ENCODE measurements at regions not wholly inside any gene's neighbourhood (a gene's known extent, or its start where the extent isn't known, plus 50 kb on each side); places are given as distances from the start of the nearest gene placed in this dataset.

- ChIA-PET CTCF (no interaction called here), POLR2A (no interaction called here)
- H3K4me1 ChIP-seq, result no peaks in the 10 kb centered on the region
- FAIRE-seq (no peak), ATAC-seq (no peak), DNase-seq (ENCODE audit: low read depth in 1 of 2, low spot score in 1 of 2) (no peak)
- TF ChIP-seq FOSL2 (IDR thresholded peaks at IDR 0.05), result no peak
- no peak for TF ChIP-seq FOSL2 (CRISPR knock-in tag; IDR thresholded peaks at IDR 0.05)
- no peak for TF ChIP-seq KDM5A (IDR thresholded peaks at IDR 0.05)
- no peak for TF ChIP-seq BHLHE40 (IDR thresholded peaks at IDR 0.05; ENCODE audit: low read depth, low read length)
- TF ChIP-seq CEBPB (IDR thresholded peaks at IDR 0.05), result no peak
- H3K9me3 ChIP-seq, result no peaks in the 10 kb centered on the region
- no peak overlapping the region for H3K27ac ChIP-seq
- no peak overlapping the region for H3K4me2 ChIP-seq
- H3K4me3 ChIP-seq, result no peak overlapping the region
Measured at GRCh38 chr12:24446287-24446686, 496.8 kb upstream of the SOX5 start.

- TF ChIP-seq POLR2AphosphoS2 (conservative IDR thresholded peaks at IDR 0.05; ENCODE audit: low read length), result no peak
- no peak for TF ChIP-seq MAFK (IDR thresholded peaks at IDR 0.05; ENCODE audit: partially characterized antibody)
- TF ChIP-seq KDM5A (IDR thresholded peaks at IDR 0.05), result no peak
- no peak for TF ChIP-seq FOSB (CRISPR knock-in tag; IDR thresholded peaks at IDR 0.05)
- TF ChIP-seq CEBPB (IDR thresholded peaks at IDR 0.05), result no peak
- no peak for TF ChIP-seq TP53 (CRISPR knock-in tag; IDR thresholded peaks at IDR 0.05)
- TF ChIP-seq NFE2L2 (conservative IDR thresholded peaks at IDR 0.05; ENCODE audit: low read length), result no peak
- TF ChIP-seq CBX2 (IDR thresholded peaks at IDR 0.05; ENCODE audit: borderline replicate concordance, low read depth), result no peak
- TF ChIP-seq HOXB13 (CRISPR knock-in tag; IDR thresholded peaks at IDR 0.05; ENCODE audit: low read depth), result no peak
- TF ChIP-seq HES2 (IDR thresholded peaks at IDR 0.05), result no peak
- TF ChIP-seq TFCP2L1 (CRISPR knock-in tag; IDR thresholded peaks at IDR 0.05), result no peak
- TF ChIP-seq RFX5 (IDR thresholded peaks at IDR 0.05), result no peak
- TF ChIP-seq FOSL2 (IDR thresholded peaks at IDR 0.05), result no peak
- no peak for TF ChIP-seq FOSL2 (CRISPR knock-in tag; IDR thresholded peaks at IDR 0.05)
- TF ChIP-seq BCL3 (IDR thresholded peaks at IDR 0.05), result no peak
- TF ChIP-seq MAZ (IDR thresholded peaks at IDR 0.05; ENCODE audit: borderline replicate concordance, low read depth, low read length), result no peak
- TF ChIP-seq GATA3 (IDR thresholded peaks at IDR 0.05; ENCODE audit: borderline replicate concordance), result no peak
- TF ChIP-seq EP300 (IDR thresholded peaks at IDR 0.05), result no peak
- TF ChIP-seq CHD2 (IDR thresholded peaks at IDR 0.05; ENCODE audit: low read length, partially characterized antibody), result no peak
- no peak for TF ChIP-seq SMC3 (IDR thresholded peaks at IDR 0.05)
- 0% methylated on average over 2 of the region's 2 CpGs for WGBS (ENCODE audit: missing lambda C conversion rate)
- POLR2A ChIA-PET, result no interaction called here
- FAIRE-seq (no peak), ATAC-seq (no peak), DNase-seq (ENCODE audit: low read depth in 1 of 2, low spot score in 1 of 2) (no peak)
- H3K27ac ChIP-seq, result no peak overlapping the region
- CTCF ChIA-PET, result interaction anchor here (0.9 kb wide), 1 partner anchor 687 kb away, joined by 3 read pairs; no protein-coding TSS in a partner anchor
- H3K9me3 ChIP-seq, result no peaks in the 10 kb centered on the region
- H3K4me1 ChIP-seq, result no peaks in the 10 kb centered on the region
- no peak overlapping the region for H3K4me3 ChIP-seq
- no peak overlapping the region for H3K4me2 ChIP-seq
Measured at GRCh38 chr12:24444634-24445033, 495.2 kb upstream of the SOX5 start.

- Histone ChIP-seq H3K4me1 (no peaks in the 10 kb centered on the region), H3K4me3 (no peak overlapping the region), H3K9me3 (no peaks in the 10 kb centered on the region), H3K27ac (no peak overlapping the region), H3K4me2 (no peak overlapping the region)
- ChIA-PET POLR2A (no interaction called here), CTCF (no interaction called here)
- WGBS (ENCODE audit: missing lambda C conversion rate), result 26% methylated on average over 4 of the region's 4 CpGs
- ATAC-seq (no peak), FAIRE-seq (no peak), DNase-seq (ENCODE audit: low read depth in 1 of 2, low spot score in 1 of 2) (no peak)
- TF ChIP-seq PHF8 (IDR thresholded peaks at IDR 0.05; ENCODE audit: borderline replicate concordance, low read depth) (no peak), HES2 (IDR thresholded peaks at IDR 0.05) (no peak), JUNB (IDR thresholded peaks at IDR 0.05) (no peak), EHMT2 (IDR thresholded peaks at IDR 0.05; ENCODE audit: low read depth) (no peak), RFX5 (IDR thresholded peaks at IDR 0.05) (no peak), SREBF2 (IDR thresholded peaks at IDR 0.05) (no peak), FOSL2 (IDR thresholded peaks at IDR 0.05) (no peak), FOSL2 (CRISPR knock-in tag; IDR thresholded peaks at IDR 0.05) (no peak), RARB (CRISPR knock-in tag; IDR thresholded peaks at IDR 0.05) (no peak), NPAS2 (CRISPR knock-in tag; IDR thresholded peaks at IDR 0.05; ENCODE audit: borderline replicate concordance) (no peak), FOXS1 (CRISPR knock-in tag; IDR thresholded peaks at IDR 0.05) (no peak), HOXB5 (CRISPR knock-in tag; IDR thresholded peaks at IDR 0.05) (no peak), HEYL (CRISPR knock-in tag; IDR thresholded peaks at IDR 0.05) (no peak), MAX (IDR thresholded peaks at IDR 0.05) (no peak), PBX3 (IDR thresholded peaks at IDR 0.05) (no peak)
Measured at GRCh38 chr12:24441458-24441857, 492.0 kb upstream of the SOX5 start.
